Pulmonary artery endothelial cell (primary cell): ENCODE measurements at regions not wholly inside any gene's neighbourhood (a gene's known extent, or its start where the extent isn't known, plus 50 kb on each side); places are given as distances from the start of the nearest gene placed in this dataset.

ENCODE experiments used
- DNase-seq: peaks from one replicate; pipeline ENCODE4 v3.0.0-alpha.2; 2011; ENCODE audit warnings: low read depth, low spot score

GRCh38 chr5:148012801-148013200, 51.0 kb upstream of the SPINK5 start:
- no peak for DNase-seq

- no peak for DNase-seq
Measured at GRCh38 chr5:148011398-148012137, 52.2 kb upstream of the SPINK5 start.

- DNase-seq, result no peak
Measured at GRCh38 chr5:148005788-148006520, 57.8 kb upstream of the SPINK5 start.

GRCh38 chr5:148003226-148003625, 60.6 kb upstream of the SPINK5 start:
- no peak for DNase-seq

- DNase-seq, result no peak
Measured at GRCh38 chr5:148002451-148002850, 61.3 kb upstream of the SPINK5 start.

GRCh38 chr5:148000036-148000435, 63.7 kb upstream of the SPINK5 start:
- no peak for DNase-seq

- no peak for DNase-seq
Measured at GRCh38 chr5:147998704-147999103, 65.1 kb upstream of the SPINK5 start.

GRCh38 chr5:147997486-147997885, 66.3 kb upstream of the SPINK5 start:
- no peak for DNase-seq

- no peak for DNase-seq
Measured at GRCh38 chr5:147996379-147996778, 67.4 kb upstream of the SPINK5 start.

- no peak for DNase-seq
Measured at GRCh38 chr5:147995846-147996245, 67.9 kb upstream of the SPINK5 start.

- DNase-seq, result no peak
Measured at GRCh38 chr5:147989994-147990393, 73.8 kb upstream of the SPINK5 start.

GRCh38 chr5:147989239-147989638, 74.5 kb upstream of the SPINK5 start:
- DNase-seq, result no peak

- DNase-seq, result no peak
Measured at GRCh38 chr5:147986134-147986757, 77.5 kb upstream of the SPINK5 start.

- no peak for DNase-seq
Measured at GRCh38 chr5:147985608-147986007, 78.2 kb upstream of the SPINK5 start.

- DNase-seq, result no peak
Measured at GRCh38 chr5:147983742-147984141, 77.4 kb upstream of the C5orf46 start.

GRCh38 chr5:147981074-147981473, 74.7 kb upstream of the C5orf46 start:
- no peak for DNase-seq

GRCh38 chr5:147979761-147980160, 73.4 kb upstream of the C5orf46 start:
- DNase-seq, result no peak

GRCh38 chr5:147972076-147972840, 65.9 kb upstream of the C5orf46 start:
- DNase-seq, result no peak

GRCh38 chr5:147971472-147971871, 65.1 kb upstream of the C5orf46 start:
- DNase-seq, result no peak

- DNase-seq, result no peak
Measured at GRCh38 chr5:147968855-147969254, 62.5 kb upstream of the C5orf46 start.

GRCh38 chr5:147966829-147967228, 60.5 kb upstream of the C5orf46 start:
- no peak for DNase-seq

- DNase-seq, result no peak
Measured at GRCh38 chr5:147966326-147966725, 60.0 kb upstream of the C5orf46 start.
